SK-N-SH (cell line): ENCODE measurements at regions not wholly inside any gene's neighbourhood (a gene's known extent, or its start where the extent isn't known, plus 50 kb on each side); places are given as distances from the start of the nearest gene placed in this dataset.
"Not testable (repeated sequence)": the region's sequence is repeated elsewhere in the genome, so short reads cannot be mapped to it uniquely, and the experiment has no call there.

Experiments
- CTCF ChIA-PET: fragments of 300-600, 350-600 bp; formaldehyde crosslinking; extraction: SDS; loops from one replicate; lab custom pipeline; 2021; lab: Yijun Ruan, JAX
- POLR2A ChIA-PET: fragments of 350-600 bp; sonication (Branson Sonifier 250); formaldehyde crosslinking; extraction: SDS; loops from one replicate; lab custom pipeline; 2020; ENCODE audit warnings: antibody characterized with exemption, inconsistent platforms; lab: Yijun Ruan, JAX
- DNase-seq: peaks from one replicate; pipeline ENCODE4 v3.0.0; 2012
- H2AFZ ChIP-seq: fragments of 200-600 bp; sonication (generic); 2 replicates; pipeline ENCODE4 v1.8.1; 2016; ENCODE audit warnings: antibody characterized with exemption, mild to moderate bottlenecking, low read depth
- H3F3A ChIP-seq: fragments of 200-600 bp; sonication (generic); replicated peaks from 2 replicates; pipeline ENCODE3; 2016; ENCODE audit warnings: antibody characterized with exemption, mild to moderate bottlenecking; ENCODE audit not compliant: insufficient read depth
- H3K27ac ChIP-seq, 2 experiments: fragments of 200-500 bp in 1 of 2; fragments of 200-600 bp in 1 of 2; sonication (Bioruptor generic) in 1 of 2; sonication (generic), shearing (Covaris generic) in 1 of 2; 2 replicates each; pipeline versions ENCODE4 v1.5.1 to v1.6.1; 2014 to 2016; ENCODE audit warnings: low read depth in 2 of 2, inconsistent platforms in 1 of 2, low read length in 1 of 2, mild to moderate bottlenecking in 1 of 2, mixed read lengths in 1 of 2
- H3K27me3 ChIP-seq: fragments of 200-600 bp; sonication (generic), shearing (Covaris generic); 2 replicates; pipeline ENCODE4 v1.6.1; 2016; ENCODE audit warnings: mixed run types; ENCODE audit not compliant: insufficient read depth
- H3K36me3 ChIP-seq, 2 experiments: fragments of 200-500 bp in 1 of 2; fragments of 200-600 bp in 1 of 2; sonication (Bioruptor generic) in 1 of 2; sonication (generic) in 1 of 2; replicated peaks in 1 of 2; 2 replicates each; pipeline versions ENCODE3 to v1.5.1; 2014 to 2016; ENCODE audit warnings: low read length in 1 of 2, mild to moderate bottlenecking in 1 of 2; ENCODE audit not compliant: insufficient read depth in 2 of 2, control insufficient read depth in 1 of 2
- H3K4me1 ChIP-seq, 2 experiments: fragments of 200-500 bp in 1 of 2; fragments of 200-600 bp in 1 of 2; sonication (Bioruptor generic) in 1 of 2; sonication (generic), shearing (Covaris generic) in 1 of 2; 2 replicates each; pipeline versions ENCODE4 v1.5.1 to v1.6.1; 2014 to 2016; ENCODE audit warnings: low read depth in 1 of 2, low read length in 1 of 2, mixed run types in 1 of 2; ENCODE audit not compliant: insufficient read depth in 2 of 2, control insufficient read depth in 1 of 2
- H3K4me2 ChIP-seq: fragments of 200-600 bp; sonication (generic), shearing (Covaris generic); 2 replicates; pipeline ENCODE4 v1.6.1; 2017; ENCODE audit warnings: mixed run types
- H3K4me3 ChIP-seq, 2 experiments: fragments of 200-500 bp in 1 of 2; fragments of 200-600 bp in 1 of 2; sonication (Bioruptor generic) in 1 of 2; sonication (generic), shearing (Covaris generic) in 1 of 2; 2 replicates each; pipeline versions ENCODE4 v1.5.1 to v1.8.1; 2014 to 2016; ENCODE audit warnings: low read depth in 2 of 2, inconsistent platforms in 1 of 2, low read length in 1 of 2, mild to moderate bottlenecking in 1 of 2, mixed read lengths in 1 of 2, moderate library complexity in 1 of 2
- H3K79me2 ChIP-seq: fragments of 200-600 bp; sonication (generic); 2 replicates; pipeline ENCODE4 v1.8.1; 2017; ENCODE audit warnings: mild to moderate bottlenecking; ENCODE audit not compliant: insufficient read depth
- H3K9ac ChIP-seq: fragments of 200-600 bp; sonication (generic); 2 replicates; pipeline ENCODE4 v1.6.1; 2017; ENCODE audit warnings: mixed run types
- H3K9me2 ChIP-seq: fragments of 200-600 bp; sonication (generic); 2 replicates; pipeline ENCODE4 v1.6.1; 2017; ENCODE audit warnings: mixed run types
- H3K9me3 ChIP-seq: fragments of 200-600 bp; sonication (generic); 2 replicates; pipeline ENCODE4 v1.6.1; 2017; ENCODE audit warnings: mixed run types, mild to moderate bottlenecking, moderate library complexity
- H4K20me1 ChIP-seq: fragments of 200-600 bp; sonication (generic); 2 replicates; pipeline ENCODE4 v1.6.1; 2017; ENCODE audit warnings: mild to moderate bottlenecking, mixed run types; ENCODE audit not compliant: insufficient read depth
- CTCF ChIP-seq: fragments of 200-600 bp; sonication (generic); IDR thresholded peaks from 2 replicates; pipeline ENCODE4 v1.6.1; 2017; ENCODE audit warnings: antibody characterized with exemption, mild to moderate bottlenecking, moderate library complexity
- PBX3 ChIP-seq: IDR thresholded peaks from 2 replicates; pipeline ENCODE4; 2012
- RAD21 ChIP-seq: IDR thresholded peaks from 2 replicates; pipeline ENCODE4 v1.6.1; 2012; ENCODE audit warnings: mild to moderate bottlenecking, low read length
- SIN3A ChIP-seq: IDR thresholded peaks from 2 replicates; pipeline ENCODE4 v1.6.1; 2012; ENCODE audit warnings: low read depth, mild to moderate bottlenecking, low read length, moderate library complexity, borderline replicate concordance
- WGBS: methylation state at CpG from one replicate; pipeline ENCODE4 v1.1.6; 2017; ENCODE audit warnings: low lambda C conversion rate; 5-methylcytosine and 5-hydroxymethylcytosine counted together
- TF ChIP-seq, protein P1 (sequence below): IDR thresholded peaks from 2 replicates; pipeline ENCODE4 v1.6.1; 2012; ENCODE audit warnings: mild to moderate bottlenecking, low read depth, low read length, moderate library complexity

GRCh38 chr22:22821340-22821739 is 66.3 kb upstream of the IGLL5 start (continued):
- TF ChIP-seq, protein P1, sequence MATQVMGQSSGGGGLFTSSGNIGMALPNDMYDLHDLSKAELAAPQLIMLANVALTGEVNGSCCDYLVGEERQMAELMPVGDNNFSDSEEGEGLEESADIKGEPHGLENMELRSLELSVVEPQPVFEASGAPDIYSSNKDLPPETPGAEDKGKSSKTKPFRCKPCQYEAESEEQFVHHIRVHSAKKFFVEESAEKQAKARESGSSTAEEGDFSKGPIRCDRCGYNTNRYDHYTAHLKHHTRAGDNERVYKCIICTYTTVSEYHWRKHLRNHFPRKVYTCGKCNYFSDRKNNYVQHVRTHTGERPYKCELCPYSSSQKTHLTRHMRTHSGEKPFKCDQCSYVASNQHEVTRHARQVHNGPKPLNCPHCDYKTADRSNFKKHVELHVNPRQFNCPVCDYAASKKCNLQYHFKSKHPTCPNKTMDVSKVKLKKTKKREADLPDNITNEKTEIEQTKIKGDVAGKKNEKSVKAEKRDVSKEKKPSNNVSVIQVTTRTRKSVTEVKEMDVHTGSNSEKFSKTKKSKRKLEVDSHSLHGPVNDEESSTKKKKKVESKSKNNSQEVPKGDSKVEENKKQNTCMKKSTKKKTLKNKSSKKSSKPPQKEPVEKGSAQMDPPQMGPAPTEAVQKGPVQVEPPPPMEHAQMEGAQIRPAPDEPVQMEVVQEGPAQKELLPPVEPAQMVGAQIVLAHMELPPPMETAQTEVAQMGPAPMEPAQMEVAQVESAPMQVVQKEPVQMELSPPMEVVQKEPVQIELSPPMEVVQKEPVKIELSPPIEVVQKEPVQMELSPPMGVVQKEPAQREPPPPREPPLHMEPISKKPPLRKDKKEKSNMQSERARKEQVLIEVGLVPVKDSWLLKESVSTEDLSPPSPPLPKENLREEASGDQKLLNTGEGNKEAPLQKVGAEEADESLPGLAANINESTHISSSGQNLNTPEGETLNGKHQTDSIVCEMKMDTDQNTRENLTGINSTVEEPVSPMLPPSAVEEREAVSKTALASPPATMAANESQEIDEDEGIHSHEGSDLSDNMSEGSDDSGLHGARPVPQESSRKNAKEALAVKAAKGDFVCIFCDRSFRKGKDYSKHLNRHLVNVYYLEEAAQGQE: no peak
- TF ChIP-seq, all 33 proteins: peak for 0

- no peak overlapping the region for H3K27ac ChIP-seq
- H3K36me3 ChIP-seq: no peaks in the 10 kb centered on the region
- ChIA-PET POLR2A (no interaction called here), CTCF (interaction anchor here (2.3 kb wide), 1 partner anchor 12 kb away, joined by 7 read pairs; no protein-coding TSS in a partner anchor)
- no peaks in the 10 kb centered on the region for H3K9me3 ChIP-seq
- 36% methylated on average over 2 of the region's 6 CpGs for WGBS
- H4K20me1 ChIP-seq: no peaks in the 10 kb centered on the region
- no peak for DNase-seq
- H3K4me3 ChIP-seq: no peak overlapping the region
- no peaks in the 10 kb centered on the region for H3F3A ChIP-seq
- H3K4me2 ChIP-seq: no peak overlapping the region
- H3K9ac ChIP-seq: no peak overlapping the region
- H3K4me1 ChIP-seq: no peaks in the 10 kb centered on the region
- no peak overlapping the region for H2AFZ ChIP-seq
- no peak for TF ChIP-seq RAD21
- TF ChIP-seq PBX3: no peak
- TF ChIP-seq SIN3A: no peak
- TF ChIP-seq CTCF: no peak
- no peaks in the 10 kb centered on the region for H3K27me3 ChIP-seq
- no peaks in the 10 kb centered on the region for H3K79me2 ChIP-seq
- no peaks in the 10 kb centered on the region for H3K9me2 ChIP-seq
Observed at GRCh38 chr22:22822106-22822505, 65.5 kb upstream of the IGLL5 start.

- 21% methylated on average over 2 of the region's 5 CpGs for WGBS
- H4K20me1 ChIP-seq, DNase-seq, H3K79me2 ChIP-seq, H3K27ac ChIP-seq, H2AFZ ChIP-seq, H3K9me3 ChIP-seq, H3F3A ChIP-seq, H3K4me3 ChIP-seq, H3K4me1 ChIP-seq, H3K36me3 ChIP-seq, H3K9me2 ChIP-seq, POLR2A ChIA-PET, H3K9ac ChIP-seq, H3K4me2 ChIP-seq, H3K27me3 ChIP-seq: not testable (repeated sequence)
- CTCF ChIA-PET: interaction anchor here (0.8 to 2.3 kb wide), 3 partner anchors 11 to 33 kb away, joined by 3 to 7 read pairs (median 4); no protein-coding TSS in a partner anchor
Observed at GRCh38 chr22:22822553-22822952, 65.1 kb upstream of the IGLL5 start.
